ENCODE measurements at regions not wholly inside any gene's neighbourhood (a gene's known extent, or its start where the extent isn't known, plus 50 kb on each side); places are given as distances from the start of the nearest gene placed in this dataset.

GRCh38 chr4:108360754-108361445, 192.2 kb upstream of the LEF1 start:
- DNase-seq = no peak

- no peak for DNase-seq
Observed at GRCh38 chr4:108359986-108360681, 191.4 kb upstream of the LEF1 start.

GRCh38 chr4:108359130-108359985, 190.6 kb upstream of the LEF1 start:
- no peak for DNase-seq

GRCh38 chr4:108355902-108356535, 187.3 kb upstream of the LEF1 start:
- no peak for DNase-seq

- DNase-seq = no peak
Observed at GRCh38 chr4:108355186-108355901, 186.6 kb upstream of the LEF1 start.

- DNase-seq = no peak
Observed at GRCh38 chr4:108352664-108353308, 184.1 kb upstream of the LEF1 start.

GRCh38 chr4:108351791-108352190, 183.1 kb upstream of the LEF1 start:
- no peak for DNase-seq

GRCh38 chr4:108350332-108350731, 181.6 kb upstream of the LEF1 start:
- DNase-seq = no peak

- no peak for DNase-seq
Observed at GRCh38 chr4:108346818-108347210, 178.1 kb upstream of the LEF1 start.

- DNase-seq = no peak
Observed at GRCh38 chr4:108345862-108346817, 177.4 kb upstream of the LEF1 start.

GRCh38 chr4:108342325-108342970, 173.7 kb upstream of the LEF1 start:
- DNase-seq = no peak

GRCh38 chr4:108337923-108338322, 169.2 kb upstream of the LEF1 start:
- no peak for DNase-seq

- DNase-seq = no peak
Observed at GRCh38 chr4:108336076-108336475, 167.3 kb upstream of the LEF1 start.

GRCh38 chr4:108335081-108335480, 166.3 kb upstream of the LEF1 start:
- DNase-seq = no peak

GRCh38 chr4:108334031-108334430, 165.3 kb upstream of the LEF1 start:
- DNase-seq = no peak

GRCh38 chr4:108333353-108333942, 164.7 kb upstream of the LEF1 start:
- no peak for DNase-seq

- no peak for DNase-seq
Observed at GRCh38 chr4:108331905-108332632, 163.3 kb upstream of the LEF1 start.

GRCh38 chr4:108328383-108328732, 159.6 kb upstream of the LEF1 start:
- no peak for DNase-seq
